OCI-LY7 (cell line): ENCODE measurements at regions not wholly inside any gene's neighbourhood (a gene's known extent, or its start where the extent isn't known, plus 50 kb on each side); places are given as distances from the start of the nearest gene placed in this dataset.

Experiments used
- BruUV-seq: library from RNA; stranded (reverse); fragments of 400-500 nt; replicated peaks from 2 replicates; lab custom pipeline; 2021; lab: Mats Ljungman, UMichigan
- CTCF ChIA-PET: fragments of 300-600 bp; sonication (Branson Sonifier 250); formaldehyde crosslinking; loops from one replicate; lab custom pipeline; 2022; ENCODE audit warnings: antibody characterized with exemption; ENCODE audit not compliant: unreplicated experiment; lab: Charles Lee
- POLR2A ChIA-PET: fragments of 300-600 bp; sonication (Branson Sonifier 250); formaldehyde crosslinking; loops from one replicate; lab custom pipeline; 2022; ENCODE audit warnings: antibody characterized with exemption; lab: Charles Lee
- DNase-seq: peaks from one replicate; pipeline ENCODE4 v3.0.0-alpha.2; 2015; ENCODE audit warnings: low spot score
- H2AFZ ChIP-seq: fragments of 200-600 bp; sonication (generic), shearing (Covaris generic); 2 replicates; pipeline ENCODE4 v1.6.1; 2014; ENCODE audit warnings: mild to moderate bottlenecking, antibody characterized with exemption, low read length, moderate library complexity
- H3K27ac ChIP-seq: fragments of 200-600 bp; sonication (generic); 2 replicates; pipeline ENCODE4 v1.5.1; 2014; ENCODE audit warnings: mixed run types, low read depth, mild to moderate bottlenecking, moderate library complexity, low read length, inconsistent platforms; ENCODE audit not compliant: poor library complexity, severe bottlenecking
- H3K36me3 ChIP-seq: fragments of 200-600 bp; sonication (generic); 2 replicates; pipeline ENCODE4 v1.6.1; 2014; ENCODE audit warnings: mild to moderate bottlenecking, antibody characterized with exemption, low read length, moderate library complexity, mixed read lengths; ENCODE audit not compliant: insufficient read depth
- H3K4me1 ChIP-seq: fragments of 200-600 bp; sonication (generic); 2 replicates; pipeline ENCODE4 v1.5.1; 2014; ENCODE audit warnings: mild to moderate bottlenecking, low read length; ENCODE audit not compliant: insufficient read depth, poor library complexity, severe bottlenecking
- H3K4me2 ChIP-seq: fragments of 200-600 bp; sonication (generic); 2 replicates; pipeline ENCODE4 v1.6.1; 2014; ENCODE audit warnings: mild to moderate bottlenecking, low read length
- H3K4me3 ChIP-seq: fragments of 200-600 bp; sonication (generic); 2 replicates; pipeline ENCODE4 v1.5.1; 2014; ENCODE audit warnings: mild to moderate bottlenecking, low read depth, low read length; ENCODE audit not compliant: poor library complexity, severe bottlenecking
- H3K79me2 ChIP-seq: fragments of 200-600 bp; sonication (generic); 2 replicates; pipeline ENCODE4 v1.6.1; 2016; ENCODE audit warnings: low read depth, mild to moderate bottlenecking, low read length, moderate library complexity, mixed read lengths; ENCODE audit not compliant: insufficient read depth
- H3K9me2 ChIP-seq: fragments of 200-600 bp; sonication (generic); 2 replicates; pipeline ENCODE4 v1.6.1; 2016; ENCODE audit warnings: mild to moderate bottlenecking, low read length, mixed read lengths; ENCODE audit not compliant: insufficient read depth
- H3K9me3 ChIP-seq: fragments of 200-600 bp; sonication (generic); 2 replicates; pipeline ENCODE4 v1.6.1; 2014; ENCODE audit warnings: mild to moderate bottlenecking, mixed run types, low read length, mixed read lengths
- H4K20me1 ChIP-seq: fragments of 200-600 bp; sonication (generic); 2 replicates; pipeline ENCODE4 v1.6.1; 2014; ENCODE audit warnings: mild to moderate bottlenecking, antibody characterized with exemption, low read length, moderate library complexity, mixed read lengths; ENCODE audit not compliant: insufficient read depth
- CTCF ChIP-seq: fragments of 200-600 bp; sonication (generic); conservative IDR thresholded peaks from 2 replicates; pipeline ENCODE4 v1.5.1; 2014; ENCODE audit warnings: mild to moderate bottlenecking, antibody characterized with exemption, low read length, moderate library complexity, mixed read lengths
- EZH2phosphoT487 ChIP-seq: fragments of 200-600 bp; sonication (generic); IDR thresholded peaks from 2 replicates; pipeline ENCODE4 v1.6.1; 2018; ENCODE audit warnings: low read depth, borderline replicate concordance, mild to moderate bottlenecking, mixed run types, antibody characterized with exemption, low read length, moderate library complexity, mixed read lengths
- intact Hi-C: fragments of 100-400 bp; cut with micrococcal nuclease; formaldehyde crosslinking; loops from one replicate; pipeline ENCODE4 v1.10.0; 2022; ENCODE audit not compliant: unreplicated experiment

GRCh38 chr2:19178175-19178574, 180.2 kb downstream of the OSR1 start:
- BruUV-seq, result no TSS peak
- Histone ChIP-seq H3K4me3 (no peak overlapping the region), H3K27ac (no peak overlapping the region), H3K79me2 (no peaks in the 10 kb centered on the region), H3K9me2 (no peaks in the 10 kb centered on the region), H3K9me3 (no peaks in the 10 kb centered on the region), H3K36me3 (no peaks in the 10 kb centered on the region), H4K20me1 (no peaks in the 10 kb centered on the region), H3K4me2 (no peak overlapping the region), H3K4me1 (no peaks in the 10 kb centered on the region), H2AFZ (no peak overlapping the region)
- DNase-seq, result no peak
- CTCF ChIA-PET, result no interaction called here
- intact Hi-C loops, result no loop called here
- no peak for TF ChIP-seq CTCF
- TF ChIP-seq EZH2phosphoT487, result no peak
- POLR2A ChIA-PET, result no interaction called here

- no peak overlapping the region for H3K4me2 ChIP-seq
- no peak overlapping the region for H3K27ac ChIP-seq
- CTCF ChIA-PET, result no interaction called here
- TF ChIP-seq EZH2phosphoT487 (no peak), CTCF (no peak)
- no peaks in the 10 kb centered on the region for H3K4me1 ChIP-seq
- no peak overlapping the region for H2AFZ ChIP-seq
- DNase-seq, result no peak
- no peaks in the 10 kb centered on the region for H4K20me1 ChIP-seq
- no peaks in the 10 kb centered on the region for H3K36me3 ChIP-seq
- no peaks in the 10 kb centered on the region for H3K9me2 ChIP-seq
- POLR2A ChIA-PET, result no interaction called here
- intact Hi-C loops, result no loop called here
- H3K79me2 ChIP-seq, result no peaks in the 10 kb centered on the region
- H3K9me3 ChIP-seq, result no peaks in the 10 kb centered on the region
- no peak overlapping the region for H3K4me3 ChIP-seq
- no TSS peak for BruUV-seq
Observed at GRCh38 chr2:19176977-19177376, 181.4 kb downstream of the OSR1 start.

GRCh38 chr2:19176172-19176852, 182.1 kb downstream of the OSR1 start:
- Histone ChIP-seq H3K9me3 (no peaks in the 10 kb centered on the region), H3K27ac (no peak overlapping the region), H3K79me2 (no peaks in the 10 kb centered on the region), H3K9me2 (no peaks in the 10 kb centered on the region), H3K4me1 (no peaks in the 10 kb centered on the region), H3K36me3 (no peaks in the 10 kb centered on the region), H2AFZ (no peak overlapping the region), H3K4me3 (no peak overlapping the region), H4K20me1 (no peaks in the 10 kb centered on the region), H3K4me2 (no peak overlapping the region)
- intact Hi-C loops, result no loop called here
- DNase-seq, result no peak
- POLR2A ChIA-PET, result no interaction called here
- TF ChIP-seq CTCF (no peak), EZH2phosphoT487 (no peak)
- CTCF ChIA-PET, result no interaction called here
- BruUV-seq, result no TSS peak
